ENCODE measurements at regions not wholly inside any gene's neighbourhood (a gene's known extent, or its start where the extent isn't known, plus 50 kb on each side); places are given as distances from the start of the nearest gene placed in this dataset.

GRCh38 chr5:2499917-2500316 is 251.6 kb downstream of the IRX2 start:
- TF ChIP-seq POLR2A (IDR thresholded peaks at IDR 0.05; ENCODE audit: low read length) (no peak), GATA1 (IDR thresholded peaks at IDR 0.05; ENCODE audit: low read depth, low read length) (no peak)
